ENCODE measurements at regions not wholly inside any gene's neighbourhood (a gene's known extent, or its start where the extent isn't known, plus 50 kb on each side); places are given as distances from the start of the nearest gene placed in this dataset.

DNA sequence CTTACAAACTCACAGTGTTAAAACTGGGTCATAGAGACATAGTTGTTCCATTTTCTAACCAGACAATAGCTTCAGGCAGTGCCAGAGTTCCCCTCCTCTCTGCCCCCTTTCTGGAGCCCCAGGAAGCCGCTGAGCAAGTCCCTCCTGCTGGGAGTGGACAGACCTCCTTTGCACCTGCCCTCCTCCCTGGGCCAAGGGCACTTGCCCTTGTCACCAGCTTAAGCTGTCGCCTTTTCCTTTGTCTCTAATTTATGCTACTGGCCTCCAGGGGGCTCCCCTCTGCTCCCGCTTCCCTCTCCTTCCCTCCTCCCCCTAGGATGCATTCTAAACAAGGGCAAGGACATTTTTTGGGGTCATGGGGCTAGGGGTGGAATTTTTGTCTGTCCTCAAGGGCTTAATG is 182.4 kb downstream of the MIS18A start:
- Histone ChIP-seq H2AFZ (ENCODE audit: low read length) (no peak overlapping the region), H3K36me3 (replicated peaks; ENCODE audit: insufficient read depth, low read length) (no peaks in the 10 kb centered on the region), H3K27me3 (replicated peaks; ENCODE audit: insufficient read depth, low read length) (no peaks in the 10 kb centered on the region), H3K4me3 (ENCODE audit: low read length) (no peak overlapping the region), H3K9me2 (replicated peaks; ENCODE audit: insufficient read depth, low read length) (no peaks in the 10 kb centered on the region), H3K27ac (ENCODE audit: low read length) (no peak overlapping the region), H3K9me3 (replicated peaks; ENCODE audit: insufficient read depth, low read length) (no peaks in the 10 kb centered on the region), H3F3A (ENCODE audit: insufficient read depth, low read length) (no peaks in the 10 kb centered on the region), H4K20me1 (ENCODE audit: insufficient read depth, low read length) (no peaks in the 10 kb centered on the region), H3K9ac (ENCODE audit: low read length) (no peak overlapping the region), H3K4me2 (ENCODE audit: low read depth, low read length) (no peak overlapping the region), H3K79me2 (ENCODE audit: low read length) (no peaks in the 10 kb centered on the region), H3K4me1 (ENCODE audit: low read length) (no peaks in the 10 kb centered on the region)
- TF ChIP-seq EZH2phosphoT487 (IDR thresholded peaks at IDR 0.05; ENCODE audit: low read length) (no peak), EZH2 (optimal IDR thresholded peaks at IDR 0.05; ENCODE audit: low read depth, low read length) (no peak)
- TF ChIP-seq, protein P1, sequence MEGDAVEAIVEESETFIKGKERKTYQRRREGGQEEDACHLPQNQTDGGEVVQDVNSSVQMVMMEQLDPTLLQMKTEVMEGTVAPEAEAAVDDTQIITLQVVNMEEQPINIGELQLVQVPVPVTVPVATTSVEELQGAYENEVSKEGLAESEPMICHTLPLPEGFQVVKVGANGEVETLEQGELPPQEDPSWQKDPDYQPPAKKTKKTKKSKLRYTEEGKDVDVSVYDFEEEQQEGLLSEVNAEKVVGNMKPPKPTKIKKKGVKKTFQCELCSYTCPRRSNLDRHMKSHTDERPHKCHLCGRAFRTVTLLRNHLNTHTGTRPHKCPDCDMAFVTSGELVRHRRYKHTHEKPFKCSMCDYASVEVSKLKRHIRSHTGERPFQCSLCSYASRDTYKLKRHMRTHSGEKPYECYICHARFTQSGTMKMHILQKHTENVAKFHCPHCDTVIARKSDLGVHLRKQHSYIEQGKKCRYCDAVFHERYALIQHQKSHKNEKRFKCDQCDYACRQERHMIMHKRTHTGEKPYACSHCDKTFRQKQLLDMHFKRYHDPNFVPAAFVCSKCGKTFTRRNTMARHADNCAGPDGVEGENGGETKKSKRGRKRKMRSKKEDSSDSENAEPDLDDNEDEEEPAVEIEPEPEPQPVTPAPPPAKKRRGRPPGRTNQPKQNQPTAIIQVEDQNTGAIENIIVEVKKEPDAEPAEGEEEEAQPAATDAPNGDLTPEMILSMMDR (IDR thresholded peaks at IDR 0.05; ENCODE audit: low read length), result peak; percentile 57
- DNase-seq, result peak; percentile 27

DNA sequence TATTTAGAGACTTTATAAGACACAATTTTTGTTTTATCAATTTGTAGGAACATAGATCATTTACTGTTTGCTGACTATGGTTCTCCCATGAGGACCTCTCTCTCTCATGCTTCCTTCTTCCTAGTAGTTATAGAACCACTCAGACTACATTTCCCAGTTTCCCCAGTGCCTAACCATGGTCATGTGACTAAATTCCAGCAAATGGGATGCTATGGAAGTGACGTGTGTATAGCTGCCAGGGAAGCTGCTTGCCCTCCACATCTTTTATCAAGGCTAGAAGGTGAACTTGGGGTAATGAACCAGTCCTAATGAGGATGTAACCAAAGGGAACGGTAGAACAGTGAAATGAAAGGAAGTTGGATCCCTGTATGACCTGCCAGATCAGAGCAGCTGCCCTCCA is 184.0 kb downstream of the MIS18A start:
- no peaks in the 10 kb centered on the region for H4K20me1 ChIP-seq (ENCODE audit: insufficient read depth, low read length)
- no peaks in the 10 kb centered on the region for H3K79me2 ChIP-seq (ENCODE audit: low read length)
- H3F3A ChIP-seq (ENCODE audit: insufficient read depth, low read length), result no peaks in the 10 kb centered on the region
- no peaks in the 10 kb centered on the region for H3K9me2 ChIP-seq (replicated peaks; ENCODE audit: insufficient read depth, low read length)
- H3K27ac ChIP-seq (ENCODE audit: low read length), result no peak overlapping the region
- no peak overlapping the region for H3K4me2 ChIP-seq (ENCODE audit: low read depth, low read length)
- H3K4me1 ChIP-seq (ENCODE audit: low read length), result no peaks in the 10 kb centered on the region
- no peaks in the 10 kb centered on the region for H3K9me3 ChIP-seq (replicated peaks; ENCODE audit: insufficient read depth, low read length)
- no peaks in the 10 kb centered on the region for H3K27me3 ChIP-seq (replicated peaks; ENCODE audit: insufficient read depth, low read length)
- TF ChIP-seq EZH2 (optimal IDR thresholded peaks at IDR 0.05; ENCODE audit: low read depth, low read length) (no peak), EZH2phosphoT487 (IDR thresholded peaks at IDR 0.05; ENCODE audit: low read length) (no peak)
- TF ChIP-seq, protein P1 (IDR thresholded peaks at IDR 0.05; ENCODE audit: low read length), result no peak
- no peak overlapping the region for H3K9ac ChIP-seq (ENCODE audit: low read length)
- H3K36me3 ChIP-seq (replicated peaks; ENCODE audit: insufficient read depth, low read length), result no peaks in the 10 kb centered on the region
- DNase-seq, result no peak
- H2AFZ ChIP-seq (ENCODE audit: low read length), result no peak overlapping the region
- H3K4me3 ChIP-seq (ENCODE audit: low read length), result no peak overlapping the region

DNA sequence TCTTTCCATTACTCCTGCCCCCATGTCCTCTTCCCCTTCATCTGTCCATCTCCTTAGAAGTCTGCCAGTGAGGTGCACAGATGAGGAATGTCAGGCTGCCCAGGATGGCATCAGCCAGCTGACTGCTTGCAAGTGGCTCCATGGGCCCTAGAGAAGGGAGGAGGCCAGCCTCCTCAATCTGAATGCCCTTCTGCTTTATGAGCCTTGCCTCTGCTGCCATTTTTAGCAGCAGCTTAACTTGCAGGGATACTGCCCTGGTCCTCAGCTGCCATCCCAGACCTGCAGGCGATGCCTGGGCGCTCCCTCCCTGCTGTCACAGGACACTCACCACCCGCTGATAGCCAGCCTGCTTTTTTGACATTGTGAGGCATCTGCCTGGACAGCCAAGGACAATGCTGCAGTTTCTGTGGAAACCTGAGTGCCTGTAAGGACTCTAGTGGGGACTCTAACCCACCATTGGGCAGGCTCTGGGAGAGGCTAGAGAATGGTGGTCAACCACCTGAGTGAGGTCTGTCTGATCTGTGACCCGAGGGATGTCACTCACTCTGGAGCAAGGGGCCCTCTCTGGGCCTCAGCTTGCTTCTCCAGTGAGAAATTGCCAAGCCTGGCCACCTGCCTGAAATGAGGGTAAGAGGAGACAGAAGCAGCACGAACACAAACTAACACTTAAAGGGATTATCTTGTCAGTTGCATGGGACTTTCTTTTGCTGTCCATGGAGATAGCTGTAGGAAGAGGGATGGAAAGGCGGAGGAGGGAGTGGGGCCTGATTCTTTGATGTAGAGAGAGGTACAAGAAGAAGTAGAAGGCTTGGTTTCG is 185.0 kb downstream of the MIS18A start:
- TF ChIP-seq EZH2 (optimal IDR thresholded peaks at IDR 0.05; ENCODE audit: low read depth, low read length), result no peak
- TF ChIP-seq, protein P1 (IDR thresholded peaks at IDR 0.05; ENCODE audit: low read length), result no peak
- TF ChIP-seq EZH2phosphoT487 (IDR thresholded peaks at IDR 0.05; ENCODE audit: low read length), result no peak
- Histone ChIP-seq H3K27ac (ENCODE audit: low read length) (no peak overlapping the region), H3K9ac (ENCODE audit: low read length) (no peak overlapping the region), H3K9me3 (replicated peaks; ENCODE audit: insufficient read depth, low read length) (no peaks in the 10 kb centered on the region), H3K4me2 (ENCODE audit: low read depth, low read length) (no peak overlapping the region), H3K4me3 (ENCODE audit: low read length) (no peak overlapping the region), H2AFZ (ENCODE audit: low read length) (no peak overlapping the region), H3K9me2 (replicated peaks; ENCODE audit: insufficient read depth, low read length) (no peaks in the 10 kb centered on the region), H3K27me3 (replicated peaks; ENCODE audit: insufficient read depth, low read length) (no peaks in the 10 kb centered on the region), H3K36me3 (replicated peaks; ENCODE audit: insufficient read depth, low read length) (no peaks in the 10 kb centered on the region), H4K20me1 (ENCODE audit: insufficient read depth, low read length) (no peaks in the 10 kb centered on the region), H3F3A (ENCODE audit: insufficient read depth, low read length) (no peaks in the 10 kb centered on the region), H3K4me1 (ENCODE audit: low read length) (no peaks in the 10 kb centered on the region), H3K79me2 (ENCODE audit: low read length) (no peaks in the 10 kb centered on the region)
- no peak for DNase-seq

Measured in MM.1S (cell line).